GM23338 (cell line): ENCODE measurements at regions not wholly inside any gene's neighbourhood (a gene's known extent, or its start where the extent isn't known, plus 50 kb on each side); places are given as distances from the start of the nearest gene placed in this dataset.

Experiments used
- ATAC-seq: fragments of 200-7000 bp; cut with Tn5 transposase; 3 replicates; pipeline ENCODE4 v1.9.1; 2020
- DNase-seq: peaks from one replicate; pipeline ENCODE4 v3.0.0-alpha.2; 2015; ENCODE audit warnings: low spot score
- H2AFZ ChIP-seq: fragments of 200-600 bp; sonication (generic); 2 replicates; pipeline ENCODE4 v1.8.0; 2016; ENCODE audit warnings: antibody characterized with exemption, mild to moderate bottlenecking, moderate library complexity
- H3F3A ChIP-seq: fragments of 200-600 bp; sonication (generic); replicated peaks from 2 replicates; pipeline ENCODE4 v1.8.0; 2017; ENCODE audit warnings: antibody characterized with exemption, mixed run types, low read depth
- H3K27ac ChIP-seq: fragments of 200-600 bp; sonication (generic); 2 replicates; pipeline ENCODE4 v1.6.1; 2016; ENCODE audit warnings: low read depth
- H3K27me3 ChIP-seq: fragments of 200-600 bp; sonication (generic); 2 replicates; pipeline ENCODE4 v1.8.0; 2016; ENCODE audit warnings: mild to moderate bottlenecking, mixed run types, moderate library complexity; ENCODE audit not compliant: insufficient read depth
- H3K36me3 ChIP-seq: fragments of 200-600 bp; sonication (generic); 2 replicates; pipeline ENCODE4 v1.8.0; 2016; ENCODE audit warnings: mild to moderate bottlenecking; ENCODE audit not compliant: insufficient read depth
- H3K4me1 ChIP-seq: fragments of 200-600 bp; sonication (generic); 2 replicates; pipeline ENCODE4 v1.8.0; 2016; ENCODE audit warnings: mild to moderate bottlenecking, moderate library complexity; ENCODE audit not compliant: insufficient read depth
- H3K4me2 ChIP-seq: fragments of 200-600 bp; sonication (generic); 2 replicates; pipeline ENCODE4 v1.7.1; 2017; ENCODE audit warnings: mixed run types
- H3K4me3 ChIP-seq: fragments of 200-600 bp; sonication (generic); 2 replicates; pipeline ENCODE4 v1.6.1; 2016; ENCODE audit warnings: mixed run types
- H3K79me2 ChIP-seq: fragments of 200-600 bp; sonication (generic); replicated peaks from 2 replicates; pipeline ENCODE4 v1.8.0; 2017; ENCODE audit warnings: mild to moderate bottlenecking; ENCODE audit not compliant: insufficient read depth
- H3K9me2 ChIP-seq: fragments of 200-600 bp; sonication (generic); 2 replicates; pipeline ENCODE4 v1.8.0; 2017; ENCODE audit not compliant: insufficient read depth
- H4K20me1 ChIP-seq: fragments of 200-600 bp; sonication (generic); replicated peaks from 2 replicates; pipeline ENCODE4 v1.8.0; 2017; ENCODE audit warnings: mild to moderate bottlenecking; ENCODE audit not compliant: insufficient read depth
- H3K27ac Mint-ChIP-seq: 2 replicates; pipeline ENCODE4 v1.8.0; 2020; ENCODE audit warnings: inconsistent platforms, mild to moderate bottlenecking, moderate library complexity, mixed read lengths
- H3K27me3 Mint-ChIP-seq: 3 replicates; pipeline ENCODE4 v1.8.0; 2022; ENCODE audit warnings: low read depth, mild to moderate bottlenecking, moderate library complexity, mixed read lengths, inconsistent platforms; ENCODE audit not compliant: insufficient read depth, poor library complexity
- H3K36me3 Mint-ChIP-seq: 3 replicates; pipeline ENCODE4 v1.8.0; 2021; ENCODE audit warnings: low read depth, mild to moderate bottlenecking, inconsistent platforms, moderate library complexity, mixed read lengths
- H3K4me1 Mint-ChIP-seq: 3 replicates; pipeline ENCODE4 v1.8.0; 2020; ENCODE audit warnings: mild to moderate bottlenecking, inconsistent platforms, mixed read lengths
- H3K4me3 Mint-ChIP-seq: 3 replicates; pipeline ENCODE4 v1.8.0; 2021; ENCODE audit warnings: moderate library complexity, mild to moderate bottlenecking, inconsistent platforms, mixed read lengths
- H3K9me3 Mint-ChIP-seq: 3 replicates; pipeline ENCODE4 v1.8.0; 2020; ENCODE audit warnings: moderate library complexity, mild to moderate bottlenecking, inconsistent platforms, mixed read lengths
- CREB1 ChIP-seq: fragments of 250-450 bp; sonication (Bioruptor Pico); IDR thresholded peaks from 2 replicates; pipeline ENCODE4 v1.5.0; 2020; ENCODE audit warnings: low read depth, mild to moderate bottlenecking, moderate library complexity
- EZH2 ChIP-seq: fragments of 200-600 bp; sonication (generic); IDR thresholded peaks from one replicate; pipeline ENCODE4 v1.8.0; 2017; ENCODE audit warnings: antibody characterized with exemption, mild to moderate bottlenecking, low read depth; ENCODE audit not compliant: unreplicated experiment
- EZH2phosphoT487 ChIP-seq: fragments of 200-600 bp; sonication (generic); IDR thresholded peaks from one replicate; pipeline ENCODE4 v1.8.1; 2018; ENCODE audit warnings: antibody characterized with exemption; ENCODE audit not compliant: unreplicated experiment
- JUNB ChIP-seq: IDR thresholded peaks from one replicate; pipeline ENCODE4 v1.6.1; 2016; ENCODE audit warnings: antibody characterized with exemption; ENCODE audit not compliant: unreplicated experiment
- NANOG ChIP-seq: IDR thresholded peaks from 2 replicates; pipeline ENCODE4 v1.6.1; 2016; ENCODE audit warnings: antibody characterized with exemption, borderline replicate concordance
- POLR2AphosphoS5 ChIP-seq: IDR thresholded peaks from 2 replicates; pipeline ENCODE4 v1.6.1; 2016; ENCODE audit warnings: antibody characterized with exemption, low read depth
- STAT1 ChIP-seq: IDR thresholded peaks from one replicate; pipeline ENCODE4 v1.6.1; 2016; ENCODE audit warnings: antibody characterized with exemption; ENCODE audit not compliant: unreplicated experiment
- ZNF114 ChIP-seq: fragments of 250-450 bp; sonication (Bioruptor Pico); IDR thresholded peaks from 2 replicates; pipeline ENCODE4 v1.5.0; 2020; ENCODE audit warnings: mild to moderate bottlenecking, moderate library complexity
- ZNF331 ChIP-seq: fragments of 250-450 bp; sonication (Bioruptor Pico); IDR thresholded peaks from 2 replicates; pipeline ENCODE4 v1.5.0; 2020; ENCODE audit warnings: low read depth, mild to moderate bottlenecking, moderate library complexity
- TF ChIP-seq, protein P1 (sequence below): IDR thresholded peaks from one replicate; pipeline ENCODE4 v1.6.1; 2018; ENCODE audit warnings: antibody characterized with exemption; ENCODE audit not compliant: unreplicated experiment
- TF ChIP-seq, protein P2 (sequence below), 2 experiments: fragments of 200-600 bp in 1 of 2; sonication (generic) in 1 of 2; conservative IDR thresholded peaks; 2 replicates each; pipeline versions ENCODE4 v1.5.1 to v1.6.1; 2016 to 2017; ENCODE audit warnings: antibody characterized with exemption in 2 of 2, low read depth in 2 of 2, mild to moderate bottlenecking in 2 of 2, moderate library complexity in 1 of 2
- TF ChIP-seq, protein P3 (sequence below): IDR thresholded peaks from 2 replicates; pipeline ENCODE4 v1.6.1; 2016; ENCODE audit warnings: antibody characterized with exemption
- TF ChIP-seq, protein P4 (sequence below): fragments of 250-450 bp; sonication (Bioruptor Pico); IDR thresholded peaks from 2 replicates; pipeline ENCODE4 v1.5.0; 2020; ENCODE audit warnings: mild to moderate bottlenecking, moderate library complexity

DNA sequence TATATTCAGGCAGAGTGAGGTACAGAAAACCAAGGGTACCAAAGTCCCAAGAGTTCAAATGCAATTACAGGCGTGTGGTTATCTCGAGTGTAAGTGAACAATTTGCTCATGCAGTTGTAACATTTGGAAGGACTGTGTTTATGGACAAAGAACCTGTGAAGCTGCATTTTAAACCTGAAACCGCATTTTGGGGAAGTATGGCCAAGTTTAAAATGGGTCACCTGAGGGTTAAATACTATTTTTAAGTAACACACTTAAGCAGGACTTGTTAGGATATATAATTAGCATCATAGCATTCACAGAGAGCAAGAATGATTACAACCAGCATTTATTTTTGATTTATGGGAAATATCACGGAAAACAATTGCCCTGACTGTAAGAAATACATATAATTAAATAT is 79.1 kb upstream of the LCORL start:
- H4K20me1 ChIP-seq, result no peaks in the 10 kb centered on the region
- H3K27me3 ChIP-seq, result no peaks in the 10 kb centered on the region
- no peak overlapping the region for H3K27ac ChIP-seq
- no peak overlapping the region for H3K4me2 ChIP-seq
- no peak for ATAC-seq
- H3K9me2 ChIP-seq, result no peaks in the 10 kb centered on the region
- H3K36me3 ChIP-seq, result no peaks in the 10 kb centered on the region
- no peak overlapping the region for H3K4me3 ChIP-seq
- H3K79me2 ChIP-seq, result no peaks in the 10 kb centered on the region
- Mint-ChIP-seq H3K36me3 (no peaks in the 10 kb centered on the region), H3K27ac (no peak overlapping the region), H3K4me1 (no peaks in the 10 kb centered on the region), H3K9me3 (no peaks in the 10 kb centered on the region; the same call in 2 of the 3 replicates), H3K4me3 (no peak overlapping the region), H3K27me3 (no peaks in the 10 kb centered on the region)
- DNase-seq, result no peak
- H3F3A ChIP-seq, result no peaks in the 10 kb centered on the region
- H2AFZ ChIP-seq, result no peak overlapping the region
- no peaks in the 10 kb centered on the region for H3K4me1 ChIP-seq
- TF ChIP-seq POLR2AphosphoS5, result no peak
- TF ChIP-seq, protein P1, sequence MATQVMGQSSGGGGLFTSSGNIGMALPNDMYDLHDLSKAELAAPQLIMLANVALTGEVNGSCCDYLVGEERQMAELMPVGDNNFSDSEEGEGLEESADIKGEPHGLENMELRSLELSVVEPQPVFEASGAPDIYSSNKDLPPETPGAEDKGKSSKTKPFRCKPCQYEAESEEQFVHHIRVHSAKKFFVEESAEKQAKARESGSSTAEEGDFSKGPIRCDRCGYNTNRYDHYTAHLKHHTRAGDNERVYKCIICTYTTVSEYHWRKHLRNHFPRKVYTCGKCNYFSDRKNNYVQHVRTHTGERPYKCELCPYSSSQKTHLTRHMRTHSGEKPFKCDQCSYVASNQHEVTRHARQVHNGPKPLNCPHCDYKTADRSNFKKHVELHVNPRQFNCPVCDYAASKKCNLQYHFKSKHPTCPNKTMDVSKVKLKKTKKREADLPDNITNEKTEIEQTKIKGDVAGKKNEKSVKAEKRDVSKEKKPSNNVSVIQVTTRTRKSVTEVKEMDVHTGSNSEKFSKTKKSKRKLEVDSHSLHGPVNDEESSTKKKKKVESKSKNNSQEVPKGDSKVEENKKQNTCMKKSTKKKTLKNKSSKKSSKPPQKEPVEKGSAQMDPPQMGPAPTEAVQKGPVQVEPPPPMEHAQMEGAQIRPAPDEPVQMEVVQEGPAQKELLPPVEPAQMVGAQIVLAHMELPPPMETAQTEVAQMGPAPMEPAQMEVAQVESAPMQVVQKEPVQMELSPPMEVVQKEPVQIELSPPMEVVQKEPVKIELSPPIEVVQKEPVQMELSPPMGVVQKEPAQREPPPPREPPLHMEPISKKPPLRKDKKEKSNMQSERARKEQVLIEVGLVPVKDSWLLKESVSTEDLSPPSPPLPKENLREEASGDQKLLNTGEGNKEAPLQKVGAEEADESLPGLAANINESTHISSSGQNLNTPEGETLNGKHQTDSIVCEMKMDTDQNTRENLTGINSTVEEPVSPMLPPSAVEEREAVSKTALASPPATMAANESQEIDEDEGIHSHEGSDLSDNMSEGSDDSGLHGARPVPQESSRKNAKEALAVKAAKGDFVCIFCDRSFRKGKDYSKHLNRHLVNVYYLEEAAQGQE, result no peak
- no peak for TF ChIP-seq JUNB
- no peak for TF ChIP-seq ZNF114 (CRISPR knock-in tag)
- TF ChIP-seq ZNF331 (CRISPR knock-in tag), result no peak
- no peak for TF ChIP-seq EZH2
- no peak for TF ChIP-seq EZH2phosphoT487
- TF ChIP-seq, protein P2, sequence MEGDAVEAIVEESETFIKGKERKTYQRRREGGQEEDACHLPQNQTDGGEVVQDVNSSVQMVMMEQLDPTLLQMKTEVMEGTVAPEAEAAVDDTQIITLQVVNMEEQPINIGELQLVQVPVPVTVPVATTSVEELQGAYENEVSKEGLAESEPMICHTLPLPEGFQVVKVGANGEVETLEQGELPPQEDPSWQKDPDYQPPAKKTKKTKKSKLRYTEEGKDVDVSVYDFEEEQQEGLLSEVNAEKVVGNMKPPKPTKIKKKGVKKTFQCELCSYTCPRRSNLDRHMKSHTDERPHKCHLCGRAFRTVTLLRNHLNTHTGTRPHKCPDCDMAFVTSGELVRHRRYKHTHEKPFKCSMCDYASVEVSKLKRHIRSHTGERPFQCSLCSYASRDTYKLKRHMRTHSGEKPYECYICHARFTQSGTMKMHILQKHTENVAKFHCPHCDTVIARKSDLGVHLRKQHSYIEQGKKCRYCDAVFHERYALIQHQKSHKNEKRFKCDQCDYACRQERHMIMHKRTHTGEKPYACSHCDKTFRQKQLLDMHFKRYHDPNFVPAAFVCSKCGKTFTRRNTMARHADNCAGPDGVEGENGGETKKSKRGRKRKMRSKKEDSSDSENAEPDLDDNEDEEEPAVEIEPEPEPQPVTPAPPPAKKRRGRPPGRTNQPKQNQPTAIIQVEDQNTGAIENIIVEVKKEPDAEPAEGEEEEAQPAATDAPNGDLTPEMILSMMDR (conservative IDR thresholded peaks at IDR 0.05; ENCODE audit: low read depth in 2 of 2), result no peak
- no peak for TF ChIP-seq NANOG
- TF ChIP-seq STAT1, result no peak
- TF ChIP-seq, protein P3, sequence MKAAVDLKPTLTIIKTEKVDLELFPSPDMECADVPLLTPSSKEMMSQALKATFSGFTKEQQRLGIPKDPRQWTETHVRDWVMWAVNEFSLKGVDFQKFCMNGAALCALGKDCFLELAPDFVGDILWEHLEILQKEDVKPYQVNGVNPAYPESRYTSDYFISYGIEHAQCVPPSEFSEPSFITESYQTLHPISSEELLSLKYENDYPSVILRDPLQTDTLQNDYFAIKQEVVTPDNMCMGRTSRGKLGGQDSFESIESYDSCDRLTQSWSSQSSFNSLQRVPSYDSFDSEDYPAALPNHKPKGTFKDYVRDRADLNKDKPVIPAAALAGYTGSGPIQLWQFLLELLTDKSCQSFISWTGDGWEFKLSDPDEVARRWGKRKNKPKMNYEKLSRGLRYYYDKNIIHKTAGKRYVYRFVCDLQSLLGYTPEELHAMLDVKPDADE, result no peak
- TF ChIP-seq, protein P4, sequence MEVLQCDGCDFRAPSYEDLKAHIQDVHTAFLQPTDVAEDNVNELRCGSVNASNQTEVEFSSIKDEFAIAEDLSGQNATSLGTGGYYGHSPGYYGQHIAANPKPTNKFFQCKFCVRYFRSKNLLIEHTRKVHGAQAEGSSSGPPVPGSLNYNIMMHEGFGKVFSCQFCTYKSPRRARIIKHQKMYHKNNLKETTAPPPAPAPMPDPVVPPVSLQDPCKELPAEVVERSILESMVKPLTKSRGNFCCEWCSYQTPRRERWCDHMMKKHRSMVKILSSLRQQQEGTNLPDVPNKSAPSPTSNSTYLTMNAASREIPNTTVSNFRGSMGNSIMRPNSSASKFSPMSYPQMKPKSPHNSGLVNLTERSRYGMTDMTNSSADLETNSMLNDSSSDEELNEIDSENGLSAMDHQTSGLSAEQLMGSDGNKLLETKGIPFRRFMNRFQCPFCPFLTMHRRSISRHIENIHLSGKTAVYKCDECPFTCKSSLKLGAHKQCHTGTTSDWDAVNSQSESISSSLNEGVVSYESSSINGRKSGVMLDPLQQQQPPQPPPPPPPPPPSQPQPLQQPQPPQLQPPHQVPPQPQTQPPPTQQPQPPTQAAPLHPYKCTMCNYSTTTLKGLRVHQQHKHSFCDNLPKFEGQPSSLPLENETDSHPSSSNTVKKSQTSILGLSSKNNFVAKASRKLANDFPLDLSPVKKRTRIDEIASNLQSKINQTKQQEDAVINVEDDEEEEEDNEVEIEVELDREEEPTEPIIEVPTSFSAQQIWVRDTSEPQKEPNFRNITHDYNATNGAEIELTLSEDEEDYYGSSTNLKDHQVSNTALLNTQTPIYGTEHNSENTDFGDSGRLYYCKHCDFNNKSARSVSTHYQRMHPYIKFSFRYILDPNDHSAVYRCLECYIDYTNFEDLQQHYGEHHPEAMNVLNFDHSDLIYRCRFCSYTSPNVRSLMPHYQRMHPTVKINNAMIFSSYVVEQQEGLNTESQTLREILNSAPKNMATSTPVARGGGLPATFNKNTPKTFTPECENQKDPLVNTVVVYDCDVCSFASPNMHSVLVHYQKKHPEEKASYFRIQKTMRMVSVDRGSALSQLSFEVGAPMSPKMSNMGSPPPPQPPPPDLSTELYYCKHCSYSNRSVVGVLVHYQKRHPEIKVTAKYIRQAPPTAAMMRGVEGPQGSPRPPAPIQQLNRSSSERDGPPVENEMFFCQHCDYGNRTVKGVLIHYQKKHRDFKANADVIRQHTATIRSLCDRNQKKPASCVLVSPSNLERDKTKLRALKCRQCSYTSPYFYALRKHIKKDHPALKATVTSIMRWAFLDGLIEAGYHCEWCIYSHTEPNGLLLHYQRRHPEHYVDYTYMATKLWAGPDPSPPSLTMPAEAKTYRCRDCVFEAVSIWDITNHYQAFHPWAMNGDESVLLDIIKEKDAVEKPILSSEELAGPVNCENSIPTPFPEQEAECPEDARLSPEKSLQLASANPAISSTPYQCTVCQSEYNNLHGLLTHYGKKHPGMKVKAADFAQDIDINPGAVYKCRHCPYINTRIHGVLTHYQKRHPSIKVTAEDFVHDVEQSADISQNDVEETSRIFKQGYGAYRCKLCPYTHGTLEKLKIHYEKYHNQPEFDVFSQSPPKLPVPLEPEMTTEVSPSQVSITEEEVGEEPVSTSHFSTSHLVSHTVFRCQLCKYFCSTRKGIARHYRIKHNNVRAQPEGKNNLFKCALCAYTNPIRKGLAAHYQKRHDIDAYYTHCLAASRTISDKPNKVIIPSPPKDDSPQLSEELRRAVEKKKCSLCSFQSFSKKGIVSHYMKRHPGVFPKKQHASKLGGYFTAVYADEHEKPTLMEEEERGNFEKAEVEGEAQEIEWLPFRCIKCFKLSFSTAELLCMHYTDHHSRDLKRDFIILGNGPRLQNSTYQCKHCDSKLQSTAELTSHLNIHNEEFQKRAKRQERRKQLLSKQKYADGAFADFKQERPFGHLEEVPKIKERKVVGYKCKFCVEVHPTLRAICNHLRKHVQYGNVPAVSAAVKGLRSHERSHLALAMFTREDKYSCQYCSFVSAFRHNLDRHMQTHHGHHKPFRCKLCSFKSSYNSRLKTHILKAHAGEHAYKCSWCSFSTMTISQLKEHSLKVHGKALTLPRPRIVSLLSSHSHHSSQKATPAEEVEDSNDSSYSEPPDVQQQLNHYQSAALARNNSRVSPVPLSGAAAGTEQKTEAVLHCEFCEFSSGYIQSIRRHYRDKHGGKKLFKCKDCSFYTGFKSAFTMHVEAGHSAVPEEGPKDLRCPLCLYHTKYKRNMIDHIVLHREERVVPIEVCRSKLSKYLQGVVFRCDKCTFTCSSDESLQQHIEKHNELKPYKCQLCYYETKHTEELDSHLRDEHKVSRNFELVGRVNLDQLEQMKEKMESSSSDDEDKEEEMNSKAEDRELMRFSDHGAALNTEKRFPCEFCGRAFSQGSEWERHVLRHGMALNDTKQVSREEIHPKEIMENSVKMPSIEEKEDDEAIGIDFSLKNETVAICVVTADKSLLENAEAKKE (CRISPR knock-in tag), result no peak
- TF ChIP-seq CREB1 (CRISPR knock-in tag), result no peak
